GM19452 (cell line): ENCODE measurements at regions not wholly inside any gene's neighbourhood (a gene's known extent, or its start where the extent isn't known, plus 50 kb on each side); places are given as distances from the start of the nearest gene placed in this dataset.

Source experiments
- ATAC-seq: cut with Tn5 transposase; IDR thresholded peaks from one replicate; pipeline ENCODE4 v1.9.1; 2021; ENCODE audit not compliant: unreplicated experiment

GRCh38 chr16:65441501-65441900, 319.6 kb upstream of the CDH11 start:
- ATAC-seq: no peak

DNA sequence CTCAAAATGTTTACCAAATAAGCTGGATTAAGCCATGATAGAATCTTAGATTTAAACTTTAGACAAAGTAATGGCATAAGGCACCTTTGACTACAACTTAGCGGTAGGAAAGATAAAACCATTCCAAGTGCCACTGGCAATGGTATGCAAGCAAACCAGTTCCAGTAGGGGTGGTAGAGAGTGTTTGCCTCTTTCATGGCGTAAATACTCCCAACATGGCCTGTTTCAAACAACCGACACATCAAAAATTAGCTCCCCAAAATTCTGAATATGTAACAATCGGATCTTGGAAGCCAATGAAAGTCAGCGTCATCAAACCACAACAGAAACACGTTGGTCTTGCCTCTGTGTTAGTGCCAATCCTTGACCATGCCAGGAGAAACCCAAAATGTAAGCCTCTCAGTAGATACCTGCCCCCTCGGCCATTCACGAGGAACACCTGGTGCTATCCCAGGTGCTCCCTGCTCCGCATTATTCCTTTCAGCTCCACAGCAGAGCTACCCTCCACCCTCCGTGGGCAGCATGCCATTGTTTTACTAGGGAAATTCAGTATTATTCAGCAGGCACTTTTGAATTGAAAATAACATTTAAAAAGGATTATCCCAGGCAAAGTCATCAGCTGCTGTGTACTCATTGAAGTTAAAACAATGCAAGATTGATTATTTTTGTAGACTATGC, 307.8 kb upstream of the CDH11 start:
- ATAC-seq: no peak

GRCh38 chr16:65426484-65426883, 304.6 kb upstream of the CDH11 start:
- no peak for ATAC-seq

DNA sequence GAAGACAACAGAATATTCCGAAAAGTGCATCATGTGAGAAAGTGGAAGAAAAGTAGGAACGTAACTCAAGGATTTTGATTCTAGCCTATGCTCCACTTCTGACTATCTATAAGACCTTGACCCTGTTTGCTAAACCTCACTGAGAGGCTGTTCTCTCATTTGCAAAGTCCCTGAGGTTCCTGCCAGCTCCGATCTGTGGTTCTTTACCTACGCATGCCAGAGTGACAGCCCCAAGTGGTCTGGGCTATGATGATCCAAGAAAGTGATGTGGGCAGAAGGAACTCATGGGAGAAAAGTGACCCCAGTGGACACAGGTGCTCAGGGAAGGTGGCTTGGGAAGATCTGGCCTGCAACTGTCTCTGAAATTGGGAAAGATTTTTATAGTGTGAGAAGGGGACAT, 301.1 kb upstream of the CDH11 start:
- ATAC-seq: no peak

DNA sequence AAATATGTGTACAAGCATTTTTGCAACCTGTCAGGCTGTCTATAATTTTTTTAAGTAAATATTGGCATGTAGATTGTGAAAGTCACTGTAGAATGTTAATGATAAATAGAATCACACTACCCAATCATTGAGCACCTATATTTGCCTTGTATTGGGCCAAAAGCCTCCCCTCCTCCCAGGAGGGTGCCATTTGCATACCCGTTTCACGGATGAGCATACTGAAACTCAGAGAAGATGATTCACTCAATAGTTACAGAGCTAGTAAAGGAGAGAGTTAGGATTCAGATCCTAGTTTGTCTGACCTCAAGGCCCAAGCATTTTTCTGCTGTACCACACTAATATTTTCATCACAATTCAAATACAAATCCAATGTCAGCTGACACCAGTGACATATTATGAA, 299.7 kb upstream of the CDH11 start:
- ATAC-seq: no peak

DNA sequence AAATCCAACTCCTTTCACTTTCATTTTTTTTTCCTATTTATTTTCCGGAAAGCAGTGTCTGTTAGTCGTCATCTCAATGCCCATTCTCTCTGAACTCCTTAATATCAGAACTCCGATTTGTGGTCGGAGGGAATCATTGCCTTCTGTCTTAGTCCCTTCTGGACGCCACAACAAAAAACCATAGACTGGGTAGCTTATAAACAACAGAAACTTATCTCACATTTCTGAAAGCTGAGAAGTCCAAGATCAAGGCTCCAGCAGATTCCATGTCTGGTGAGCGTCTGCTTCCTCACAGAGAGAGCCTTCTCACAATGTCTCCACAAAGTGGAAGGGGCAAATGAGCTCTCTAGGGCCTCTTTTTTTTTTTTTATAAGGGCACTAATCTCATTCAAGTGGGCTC, 296.6 kb upstream of the CDH11 start:
- no peak for ATAC-seq

DNA sequence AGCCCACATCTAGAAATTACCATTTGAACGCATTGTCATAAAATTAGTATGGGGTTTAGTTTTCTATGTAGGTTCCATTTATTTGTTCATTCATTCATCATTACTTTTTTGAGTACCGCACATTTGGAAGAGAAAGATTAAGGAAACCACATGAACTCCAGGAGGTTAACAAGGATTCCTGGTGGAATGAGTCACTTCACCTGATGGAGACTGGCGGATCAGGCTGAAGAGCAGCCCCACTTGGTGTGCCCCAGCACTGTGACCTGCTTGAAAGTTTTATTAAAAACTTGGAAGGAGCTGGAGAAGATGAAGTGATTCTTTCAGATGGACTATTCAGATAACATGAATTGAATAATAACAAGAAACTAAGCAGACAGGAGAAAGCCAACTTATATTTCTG, 293.6 kb upstream of the CDH11 start:
- ATAC-seq: no peak

- ATAC-seq: no peak
Observed at GRCh38 chr16:65414284-65414984, 292.6 kb upstream of the CDH11 start.

GRCh38 chr16:65413861-65414260, 292.0 kb upstream of the CDH11 start:
- no peak for ATAC-seq

GRCh38 chr16:65410801-65411200, 288.9 kb upstream of the CDH11 start:
- no peak for ATAC-seq

DNA sequence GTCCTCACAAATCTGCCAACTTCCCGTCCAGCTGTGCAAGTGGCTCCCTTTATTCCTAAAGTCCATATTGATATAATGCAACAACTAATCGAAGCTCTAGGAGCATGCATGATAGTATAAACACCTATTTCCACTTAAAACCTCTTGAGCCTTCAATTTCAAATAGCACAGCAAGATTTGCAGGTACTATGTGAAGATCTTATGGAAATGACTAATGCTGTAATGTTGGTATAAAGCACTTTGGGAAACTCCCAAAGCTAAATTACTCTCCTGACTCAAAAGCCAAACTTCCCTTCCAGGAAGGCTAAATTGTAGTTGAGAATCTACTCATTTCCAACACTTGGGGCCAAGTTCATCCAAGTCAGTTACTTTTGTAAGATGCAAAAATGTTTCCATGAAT, 287.6 kb upstream of the CDH11 start:
- no peak for ATAC-seq

GRCh38 chr16:65406933-65407332, 285.1 kb upstream of the CDH11 start:
- ATAC-seq: no peak

DNA sequence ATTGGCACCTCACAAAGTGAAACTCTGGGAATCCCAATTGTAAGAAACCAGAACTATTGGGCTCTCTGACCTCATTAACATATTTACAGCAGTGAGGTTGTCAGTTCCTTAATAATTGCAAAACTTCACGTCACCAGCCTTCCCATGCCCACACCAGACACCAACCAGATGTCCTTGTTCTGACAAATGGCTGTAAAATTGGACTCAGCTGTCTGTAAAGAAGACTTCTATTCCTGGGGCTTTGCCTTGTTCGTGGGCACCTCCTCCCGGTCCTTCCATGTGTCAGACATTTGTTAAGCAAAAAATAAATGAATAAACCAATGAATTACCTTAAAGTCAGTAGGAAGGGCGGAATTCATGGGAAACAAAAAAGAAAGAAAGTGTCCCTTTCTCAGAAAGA, 284.3 kb upstream of the CDH11 start:
- ATAC-seq: no peak

- ATAC-seq: no peak
Observed at GRCh38 chr16:65394281-65394680, 272.4 kb upstream of the CDH11 start.

- ATAC-seq: no peak
Observed at GRCh38 chr16:65392806-65393565, 271.1 kb upstream of the CDH11 start.

GRCh38 chr16:65388592-65388991, 266.7 kb upstream of the CDH11 start:
- ATAC-seq: no peak

GRCh38 chr16:65386672-65387071, 264.8 kb upstream of the CDH11 start:
- ATAC-seq: no peak

DNA sequence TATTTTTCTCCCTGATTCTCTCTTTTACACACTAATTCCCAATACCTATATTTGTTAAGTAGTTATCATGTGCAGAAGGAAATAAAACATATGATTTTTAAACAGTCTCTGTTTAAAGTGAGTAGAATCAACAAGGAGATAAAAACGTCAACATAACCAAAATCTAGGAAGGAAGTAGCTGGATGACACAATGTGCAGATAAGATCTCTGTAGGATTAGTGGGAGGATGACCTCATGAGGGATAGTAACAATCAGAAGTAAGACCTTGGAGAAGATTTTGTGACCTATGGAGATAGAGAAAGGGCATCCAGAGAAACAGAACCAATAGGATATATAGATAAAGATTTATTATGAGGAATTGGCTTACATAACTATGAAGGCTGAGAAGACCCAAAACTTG, 262.6 kb upstream of the CDH11 start:
- ATAC-seq: no peak

- ATAC-seq: no peak
Observed at GRCh38 chr16:65377195-65377594, 255.3 kb upstream of the CDH11 start.

- no peak for ATAC-seq
Observed at GRCh38 chr16:65376601-65377000, 254.7 kb upstream of the CDH11 start.

DNA sequence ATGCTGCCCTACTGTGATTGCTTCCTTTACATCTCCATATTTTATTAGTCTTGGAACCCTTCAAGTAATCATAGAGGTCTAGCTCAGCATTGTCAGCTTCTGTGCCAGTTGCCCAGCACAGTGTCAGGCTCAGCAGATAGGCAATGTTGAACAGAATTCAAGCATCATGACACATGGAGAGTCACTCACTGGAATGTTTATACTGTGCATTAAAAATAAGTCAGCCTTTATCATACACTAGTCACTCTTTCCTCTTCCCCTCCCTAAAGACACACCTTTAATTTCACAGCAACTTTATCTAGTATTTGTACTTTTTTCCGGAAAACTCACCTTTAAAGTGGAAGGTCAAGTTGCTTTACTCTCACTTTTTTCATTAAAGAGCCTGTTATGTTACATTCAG, 253.8 kb upstream of the CDH11 start:
- no peak for ATAC-seq

DNA sequence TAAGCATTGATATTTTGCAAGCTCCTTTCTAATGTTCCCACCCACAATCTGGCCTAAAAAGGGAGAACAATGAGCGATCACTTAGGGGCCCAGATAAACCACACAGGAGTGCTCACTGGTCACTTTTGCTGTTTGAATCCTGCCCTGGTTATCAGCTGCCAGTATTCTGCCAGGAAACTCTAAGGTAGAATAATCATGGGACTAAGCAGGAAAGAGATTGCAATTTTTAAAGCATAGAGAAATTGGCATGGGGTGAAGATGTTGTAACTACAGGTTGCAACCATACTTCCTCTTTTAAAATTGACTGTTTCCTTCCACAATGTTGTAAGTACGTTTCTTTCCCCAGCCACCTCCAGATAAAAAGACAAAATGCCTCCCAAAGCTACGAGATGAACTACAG, 251.2 kb upstream of the CDH11 start:
- no peak for ATAC-seq
